COR-L47 (cell line): ENCODE measurements at regions not wholly inside any gene's neighbourhood (a gene's known extent, or its start where the extent isn't known, plus 50 kb on each side); places are given as distances from the start of the nearest gene placed in this dataset.

Experiments
- DNase-seq: peaks from one replicate; lab custom pipeline; 2025; lab: John Stamatoyannopoulos, UW

GRCh38 chr17:59451706-59452105 is 113.7 kb upstream of the DHX40 start:
- no peak for DNase-seq

- DNase-seq: no peak
These were observed 110.7 kb upstream of the DHX40 start for GRCh38 chr17:59454633-59455105.

- DNase-seq: no peak
These were observed 109.0 kb upstream of the DHX40 start for GRCh38 chr17:59456428-59456827.

- no peak for DNase-seq
These were observed 108.3 kb upstream of the DHX40 start for GRCh38 chr17:59456923-59457615.

GRCh38 chr17:59462385-59462784 is 103.0 kb upstream of the DHX40 start:
- no peak for DNase-seq

- no peak for DNase-seq
These were observed 101.2 kb upstream of the DHX40 start for GRCh38 chr17:59464246-59464645.

- no peak for DNase-seq
These were observed 99.5 kb upstream of the DHX40 start for GRCh38 chr17:59465949-59466307.

GRCh38 chr17:59466946-59467801 is 98.2 kb upstream of the DHX40 start:
- DNase-seq: peak; percentile 60

- DNase-seq: no peak
These were observed 95.5 kb upstream of the DHX40 start for GRCh38 chr17:59469786-59470485.

- no peak for DNase-seq
These were observed 94.6 kb upstream of the DHX40 start for GRCh38 chr17:59470624-59471297.

GRCh38 chr17:59476413-59476812 is 89.0 kb upstream of the DHX40 start:
- no peak for DNase-seq

GRCh38 chr17:59479141-59479540 is 86.3 kb upstream of the DHX40 start:
- peak; percentile 1 for DNase-seq

- no peak for DNase-seq
These were observed 81.5 kb upstream of the DHX40 start for GRCh38 chr17:59483860-59484259.

GRCh38 chr17:59485015-59485414 is 80.4 kb upstream of the DHX40 start:
- no peak for DNase-seq

- no peak for DNase-seq
These were observed 79.5 kb upstream of the DHX40 start for GRCh38 chr17:59485946-59486345.

- no peak for DNase-seq
These were observed 78.1 kb upstream of the DHX40 start for GRCh38 chr17:59487161-59487873.

GRCh38 chr17:59488805-59489204 is 76.6 kb upstream of the DHX40 start:
- DNase-seq: no peak

GRCh38 chr17:59490216-59490615 is 75.2 kb upstream of the DHX40 start:
- no peak for DNase-seq

- no peak for DNase-seq
These were observed 73.9 kb upstream of the DHX40 start for GRCh38 chr17:59491353-59492090.

GRCh38 chr17:59492091-59492451 is 73.3 kb upstream of the DHX40 start:
- DNase-seq: no peak

GRCh38 chr17:59493867-59494266 is 71.5 kb upstream of the DHX40 start:
- DNase-seq: no peak
